IPS-15b (cell line): ENCODE measurements at regions not wholly inside any gene's neighbourhood (a gene's known extent, or its start where the extent isn't known, plus 50 kb on each side); places are given as distances from the start of the nearest gene placed in this dataset.
"Not testable (repeated sequence)": the region's sequence is repeated elsewhere in the genome, so short reads cannot be mapped to it uniquely, and the experiment has no call there.

Experiments
- H3K27me3 ChIP-seq: one replicate; pipeline ENCODE4 v1.6.1; 2013; ENCODE audit warnings: low read length; ENCODE audit not compliant: control insufficient read depth, insufficient read depth
- H3K36me3 ChIP-seq: one replicate; pipeline ENCODE4 v1.6.1; 2013; ENCODE audit warnings: low read length; ENCODE audit not compliant: control insufficient read depth, insufficient read depth
- H3K4me1 ChIP-seq: one replicate; pipeline ENCODE4 v1.6.1; 2013; ENCODE audit warnings: mild to moderate bottlenecking, low read length; ENCODE audit not compliant: control insufficient read depth, insufficient read depth
- H3K4me3 ChIP-seq: one replicate; pipeline ENCODE4 v1.5.1; 2013; ENCODE audit warnings: low read depth, low read length
- H3K9ac ChIP-seq: one replicate; pipeline ENCODE4 v1.6.1; 2013; ENCODE audit warnings: low read depth, mild to moderate bottlenecking, low read length
- H3K9me3 ChIP-seq: one replicate; pipeline ENCODE4 v1.6.1; 2013; ENCODE audit warnings: mild to moderate bottlenecking, low read length; ENCODE audit not compliant: control insufficient read depth, insufficient read depth

GRCh38 chr19:30066781-30067759 lies 125.0 kb downstream of the URI1 start:
- Histone ChIP-seq H3K9ac (no peak overlapping the region), H3K4me1 (no peaks in the 10 kb centered on the region), H3K36me3 (no peaks in the 10 kb centered on the region), H3K27me3 (no peaks in the 10 kb centered on the region), H3K4me3 (no peak overlapping the region), H3K9me3 (no peaks in the 10 kb centered on the region)

GRCh38 chr19:30067956-30068506 lies 126.0 kb downstream of the URI1 start:
- H3K4me3 ChIP-seq, H3K27me3 ChIP-seq, H3K9ac ChIP-seq, H3K4me1 ChIP-seq, H3K9me3 ChIP-seq, H3K36me3 ChIP-seq: not testable (repeated sequence)

GRCh38 chr19:30068528-30069395 lies 126.7 kb downstream of the URI1 start:
- no peaks in the 10 kb centered on the region for H3K9me3 ChIP-seq
- H3K4me1 ChIP-seq = no peaks in the 10 kb centered on the region
- no peak overlapping the region for H3K9ac ChIP-seq
- no peaks in the 10 kb centered on the region for H3K36me3 ChIP-seq
- H3K4me3 ChIP-seq = no peak overlapping the region
- H3K27me3 ChIP-seq = no peaks in the 10 kb centered on the region

DNA sequence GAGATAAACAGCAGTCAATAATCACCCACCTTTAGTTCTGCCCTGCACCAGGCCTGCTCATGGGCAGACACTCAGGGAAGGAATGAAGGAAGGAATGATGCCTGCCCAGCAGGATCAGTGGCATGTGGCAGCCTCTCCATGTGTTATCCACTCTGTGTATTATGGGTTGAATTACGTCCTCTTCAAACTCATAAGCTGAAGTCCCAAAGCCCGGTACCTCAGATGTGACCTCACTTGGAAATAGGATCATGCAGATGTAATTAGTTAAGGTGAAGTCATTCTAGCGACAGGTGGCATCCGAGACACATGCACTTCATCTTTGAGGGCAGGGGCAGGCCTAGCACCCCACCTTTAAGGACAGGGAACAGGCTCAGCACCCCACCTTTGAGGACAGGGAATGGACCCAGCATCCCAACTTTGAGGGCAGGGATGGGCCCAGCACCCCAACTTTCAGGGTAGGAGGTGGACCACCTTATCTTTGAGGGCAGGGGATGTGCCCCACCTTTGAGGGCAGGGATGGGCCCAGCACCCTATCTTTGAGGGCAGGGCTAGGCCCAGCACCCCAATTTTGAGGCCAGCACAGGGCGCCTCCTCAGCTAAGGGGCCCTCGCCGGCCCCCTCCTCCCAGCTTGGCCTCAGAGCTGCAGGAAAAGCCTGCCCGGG lies 127.6 kb downstream of the URI1 start:
- Histone ChIP-seq H3K36me3 (no peaks in the 10 kb centered on the region), H3K4me3 (no peak overlapping the region), H3K9me3 (no peaks in the 10 kb centered on the region), H3K27me3 (no peaks in the 10 kb centered on the region), H3K4me1 (no peaks in the 10 kb centered on the region), H3K9ac (no peak overlapping the region)

GRCh38 chr19:30070198-30070967 lies 128.3 kb downstream of the URI1 start:
- H3K9ac ChIP-seq = no peak overlapping the region
- H3K4me1 ChIP-seq = no peaks in the 10 kb centered on the region
- no peak overlapping the region for H3K4me3 ChIP-seq
- H3K9me3 ChIP-seq = no peaks in the 10 kb centered on the region
- H3K27me3 ChIP-seq = no peaks in the 10 kb centered on the region
- H3K36me3 ChIP-seq = no peaks in the 10 kb centered on the region

GRCh38 chr19:30070968-30071632 lies 129.1 kb downstream of the URI1 start:
- Histone ChIP-seq H3K9me3 (no peaks in the 10 kb centered on the region), H3K4me3 (no peak overlapping the region), H3K4me1 (no peaks in the 10 kb centered on the region), H3K36me3 (no peaks in the 10 kb centered on the region), H3K9ac (no peak overlapping the region), H3K27me3 (no peaks in the 10 kb centered on the region)

DNA sequence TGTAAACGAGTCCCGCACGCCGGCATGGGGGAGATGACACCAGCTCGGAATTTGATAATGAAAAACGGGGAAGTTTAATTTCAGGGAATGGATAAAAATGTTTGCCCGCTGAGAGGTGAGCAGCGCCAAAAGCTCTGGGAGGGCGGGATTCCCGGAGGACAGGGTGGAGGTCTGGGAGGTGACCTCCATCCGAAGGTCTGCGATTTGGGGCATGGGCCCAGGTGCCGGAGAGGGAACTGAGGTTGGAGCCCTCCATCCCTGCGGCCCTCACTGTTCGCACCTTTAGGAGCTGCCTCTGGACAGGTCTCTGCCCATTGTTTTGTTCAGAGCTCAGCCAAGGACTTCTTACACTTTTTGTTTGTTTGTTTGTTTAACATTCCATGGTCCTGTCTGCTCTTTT lies 129.8 kb downstream of the URI1 start:
- no peaks in the 10 kb centered on the region for H3K36me3 ChIP-seq
- no peaks in the 10 kb centered on the region for H3K9me3 ChIP-seq
- no peaks in the 10 kb centered on the region for H3K27me3 ChIP-seq
- no peak overlapping the region for H3K4me3 ChIP-seq
- H3K9ac ChIP-seq = no peak overlapping the region
- no peaks in the 10 kb centered on the region for H3K4me1 ChIP-seq

DNA sequence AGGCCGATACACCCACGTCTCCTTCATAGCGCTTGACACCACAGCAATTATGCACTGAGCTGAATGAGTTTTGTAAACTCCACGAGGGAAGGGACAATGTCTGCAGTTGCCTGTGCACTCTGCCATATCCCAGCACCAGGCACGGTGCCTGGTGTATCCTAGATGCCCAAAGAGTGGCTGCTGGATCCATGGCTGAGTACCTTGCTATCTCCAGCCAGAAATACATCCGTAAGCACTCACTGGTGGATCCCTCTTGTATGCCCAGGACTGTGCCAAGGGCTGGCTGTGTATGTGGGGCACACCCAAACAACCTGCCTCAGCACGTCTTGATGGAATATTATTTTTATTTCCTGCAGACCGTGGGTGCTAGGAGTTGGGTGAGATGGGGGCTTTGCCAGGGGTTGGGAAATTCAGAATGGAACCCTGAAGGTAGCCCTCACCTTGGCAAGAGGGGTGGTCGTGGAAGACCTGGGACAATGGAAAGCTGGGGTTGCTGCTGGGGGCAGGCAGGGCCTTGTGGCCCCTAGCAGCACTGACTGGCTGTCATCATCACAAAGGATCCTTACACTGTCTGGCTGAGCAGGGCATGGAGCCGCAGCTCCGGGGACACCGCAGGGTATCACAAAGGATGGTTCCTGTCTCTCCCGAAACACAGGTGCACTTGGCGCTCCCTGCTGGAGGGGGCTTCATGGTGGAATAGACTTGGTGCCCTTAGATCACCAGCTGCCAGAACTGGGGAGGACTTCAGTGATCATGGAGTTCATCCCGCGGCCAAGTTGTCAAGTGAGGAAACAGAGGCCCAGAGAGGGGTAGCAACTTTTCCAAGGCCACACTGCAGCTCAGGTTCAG lies 131.3 kb downstream of the URI1 start:
- Histone ChIP-seq H3K9me3 (no peaks in the 10 kb centered on the region), H3K4me1 (no peaks in the 10 kb centered on the region), H3K27me3 (no peaks in the 10 kb centered on the region), H3K9ac (no peak overlapping the region), H3K4me3 (no peak overlapping the region), H3K36me3 (no peaks in the 10 kb centered on the region)

DNA sequence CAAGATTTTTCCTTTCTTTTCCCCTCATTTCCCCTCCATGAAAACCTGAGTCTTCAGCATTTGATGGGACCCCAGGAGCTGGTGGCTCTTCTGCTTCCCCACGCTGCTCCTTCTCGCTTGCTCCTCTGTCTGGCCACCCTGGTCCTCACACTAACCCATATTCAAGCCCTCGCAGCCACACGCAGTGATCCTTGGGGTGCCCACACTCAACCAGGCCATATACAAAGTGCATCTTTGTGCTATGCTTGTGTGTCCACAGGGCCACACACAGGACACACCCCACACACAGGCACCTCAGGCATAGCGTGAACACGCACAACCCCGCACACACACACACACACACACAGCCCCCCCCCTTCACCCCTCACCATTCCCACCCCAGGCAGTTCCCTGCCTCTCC lies 132.1 kb downstream of the URI1 start:
- Histone ChIP-seq H3K4me1 (no peaks in the 10 kb centered on the region), H3K27me3 (no peaks in the 10 kb centered on the region), H3K4me3 (no peak overlapping the region), H3K9ac (no peak overlapping the region), H3K9me3 (no peaks in the 10 kb centered on the region), H3K36me3 (no peaks in the 10 kb centered on the region)
